Activated T-helper 2 cell treated with anti-CD3 and anti-CD28 coated beads, Interferon-gamma antibody, Interleukin-2, Interleukin-4, amounts not matched to agents 10 μg/mL and 5 μg/mL and 100 μg/mL, durations not matched to agents 14 hours and 24 hours and 36 hours (primary cell): ENCODE measurements at regions not wholly inside any gene's neighbourhood (a gene's known extent, or its start where the extent isn't known, plus 50 kb on each side); places are given as distances from the start of the nearest gene placed in this dataset.
A peak's percentile ranks its signal among the peaks of the same experiment; 100 is the strongest.

Experiments
- DNase-seq: peaks from one replicate; pipeline ENCODE4 v3.0.0; 2021; ENCODE audit warnings: low spot score
- H3K27ac Mint-ChIP-seq: one replicate; pipeline ENCODE4 v1.8.0; 2021; ENCODE audit warnings: mixed read lengths
- H3K27me3 Mint-ChIP-seq: one replicate; pipeline ENCODE4 v1.8.0; 2021; ENCODE audit warnings: low read depth, mixed read lengths
- H3K36me3 Mint-ChIP-seq: one replicate; pipeline ENCODE4 v1.8.0; 2021; ENCODE audit warnings: low read depth, mixed read lengths
- H3K4me1 Mint-ChIP-seq: one replicate; pipeline ENCODE4 v1.8.0; 2021; ENCODE audit warnings: low read depth, mixed read lengths
- H3K4me3 Mint-ChIP-seq: one replicate; pipeline ENCODE4 v1.8.0; 2021; ENCODE audit warnings: low read depth, mild to moderate bottlenecking, moderate library complexity, mixed read lengths
- H3K9me3 Mint-ChIP-seq: one replicate; pipeline ENCODE4 v1.8.0; 2021; ENCODE audit warnings: mixed read lengths
- intact Hi-C: fragments of 100-400 bp; cut with micrococcal nuclease; formaldehyde crosslinking; loops from one replicate; pipeline ENCODE4 v1.15.1; 2023

- peaks cover 55% of the 10 kb centered on the region for H3K27me3 Mint-ChIP-seq
- peaks cover 8% of the 10 kb centered on the region for H3K4me1 Mint-ChIP-seq
- no peaks in the 10 kb centered on the region for H3K36me3 Mint-ChIP-seq
- H3K4me3 Mint-ChIP-seq = no peak overlapping the region
- intact Hi-C loops = no loop called here
- H3K27ac Mint-ChIP-seq = no peak overlapping the region
- no peak for DNase-seq
- no peaks in the 10 kb centered on the region for H3K9me3 Mint-ChIP-seq
These were observed 402.4 kb upstream of the HS6ST1 start for GRCh38 chr2:128721096-128721495.

- no peak overlapping the region for H3K4me3 Mint-ChIP-seq
- H3K27me3 Mint-ChIP-seq = peaks cover 45% of the 10 kb centered on the region
- no peak for DNase-seq
- H3K27ac Mint-ChIP-seq = no peak overlapping the region
- H3K4me1 Mint-ChIP-seq = peaks cover 16% of the 10 kb centered on the region
- intact Hi-C loops = no loop called here
- no peaks in the 10 kb centered on the region for H3K9me3 Mint-ChIP-seq
- H3K36me3 Mint-ChIP-seq = no peaks in the 10 kb centered on the region
These were observed 403.8 kb upstream of the HS6ST1 start for GRCh38 chr2:128722489-128722888.

- H3K36me3 Mint-ChIP-seq = no peaks in the 10 kb centered on the region
- H3K27me3 Mint-ChIP-seq = peaks cover 44% of the 10 kb centered on the region
- intact Hi-C loops = no loop called here
- peaks cover 8% of the 10 kb centered on the region for H3K9me3 Mint-ChIP-seq
- H3K27ac Mint-ChIP-seq = no peak overlapping the region
- no peak for DNase-seq
- H3K4me1 Mint-ChIP-seq = peaks cover 25% of the 10 kb centered on the region
- H3K4me3 Mint-ChIP-seq = no peak overlapping the region
These were observed 405.9 kb upstream of the HS6ST1 start for GRCh38 chr2:128724547-128724946.

GRCh38 chr2:128724972-128725371, 406.3 kb upstream of the HS6ST1 start:
- peaks cover 8% of the 10 kb centered on the region for H3K9me3 Mint-ChIP-seq
- no peak overlapping the region for H3K4me3 Mint-ChIP-seq
- intact Hi-C loops = loop anchor here (5.0 kb wide), 2 partner anchors 103 to 188 kb away; no protein-coding TSS in a partner anchor
- peaks cover 25% of the 10 kb centered on the region for H3K4me1 Mint-ChIP-seq
- peaks cover 45% of the 10 kb centered on the region for H3K27me3 Mint-ChIP-seq
- H3K27ac Mint-ChIP-seq = no peak overlapping the region
- DNase-seq = no peak
- H3K36me3 Mint-ChIP-seq = no peaks in the 10 kb centered on the region

GRCh38 chr2:128726236-128726635, 407.6 kb upstream of the HS6ST1 start:
- DNase-seq = no peak
- H3K27me3 Mint-ChIP-seq = peaks cover 47% of the 10 kb centered on the region
- intact Hi-C loops = loop anchor here (5.0 kb wide), 2 partner anchors 104 to 189 kb away; no protein-coding TSS in a partner anchor
- H3K27ac Mint-ChIP-seq = no peak overlapping the region
- H3K36me3 Mint-ChIP-seq = no peaks in the 10 kb centered on the region
- peaks cover 25% of the 10 kb centered on the region for H3K4me1 Mint-ChIP-seq
- H3K4me3 Mint-ChIP-seq = no peak overlapping the region
- H3K9me3 Mint-ChIP-seq = peaks cover 8% of the 10 kb centered on the region

- Mint-ChIP-seq H3K4me3 (no peak overlapping the region), H3K4me1 (peaks cover 25% of the 10 kb centered on the region), H3K27me3 (peaks cover 45% of the 10 kb centered on the region), H3K36me3 (no peaks in the 10 kb centered on the region), H3K9me3 (peaks cover 8% of the 10 kb centered on the region), H3K27ac (no peak overlapping the region)
- no peak for DNase-seq
- intact Hi-C loops = loop anchor here (1.0 to 5.0 kb wide), 3 partner anchors 105 to 254 kb away; no protein-coding TSS in a partner anchor
These were observed 408.2 kb upstream of the HS6ST1 start for GRCh38 chr2:128726911-128727310.

GRCh38 chr2:128727404-128727803, 408.7 kb upstream of the HS6ST1 start:
- Mint-ChIP-seq H3K4me3 (no peak overlapping the region), H3K27ac (peak overlapping the region; percentile 8)
- no peak for DNase-seq

GRCh38 chr2:128727914-128728313, 409.2 kb upstream of the HS6ST1 start:
- Mint-ChIP-seq H3K27me3 (peaks cover 47% of the 10 kb centered on the region), H3K4me1 (peaks cover 25% of the 10 kb centered on the region), H3K9me3 (peaks cover 8% of the 10 kb centered on the region), H3K4me3 (no peak overlapping the region), H3K27ac (peak overlapping the region; percentile 8), H3K36me3 (no peaks in the 10 kb centered on the region)
- no peak for DNase-seq
- intact Hi-C loops = loop anchor here (1.0 to 5.0 kb wide), 3 partner anchors 106 to 255 kb away; no protein-coding TSS in a partner anchor

More at GRCh38 chr2:128727404-128727803, 408.7 kb upstream of the HS6ST1 start:
- Mint-ChIP-seq H3K9me3 (peaks cover 8% of the 10 kb centered on the region), H3K27me3 (peaks cover 47% of the 10 kb centered on the region), H3K36me3 (no peaks in the 10 kb centered on the region), H3K4me1 (peaks cover 25% of the 10 kb centered on the region)
- intact Hi-C loops = loop anchor here (1.0 to 5.0 kb wide), 3 partner anchors 105 to 254 kb away; no protein-coding TSS in a partner anchor

- intact Hi-C loops = loop anchor here (5.0 kb wide), 2 partner anchors 107 to 192 kb away; no protein-coding TSS in a partner anchor
- Mint-ChIP-seq H3K36me3 (no peaks in the 10 kb centered on the region), H3K27me3 (peaks cover 49% of the 10 kb centered on the region), H3K4me3 (no peak overlapping the region), H3K9me3 (peaks cover 8% of the 10 kb centered on the region), H3K27ac (no peak overlapping the region), H3K4me1 (peaks cover 25% of the 10 kb centered on the region)
- no peak for DNase-seq
These were observed 410.4 kb upstream of the HS6ST1 start for GRCh38 chr2:128729051-128729450.

GRCh38 chr2:128731994-128732650, 413.5 kb upstream of the HS6ST1 start:
- H3K27ac Mint-ChIP-seq = no peak overlapping the region
- H3K9me3 Mint-ChIP-seq = peaks cover 8% of the 10 kb centered on the region
- no peaks in the 10 kb centered on the region for H3K36me3 Mint-ChIP-seq
- H3K4me1 Mint-ChIP-seq = peaks cover 28% of the 10 kb centered on the region
- H3K4me3 Mint-ChIP-seq = no peak overlapping the region
- H3K27me3 Mint-ChIP-seq = peaks cover 53% of the 10 kb centered on the region
- intact Hi-C loops = loop anchor here (5.0 to 10.0 kb wide), 2 partner anchors 410 to 1113 kb away; no protein-coding TSS in a partner anchor
- DNase-seq = no peak

GRCh38 chr2:128732976-128733431, 414.3 kb upstream of the HS6ST1 start:
- peaks cover 19% of the 10 kb centered on the region for H3K4me1 Mint-ChIP-seq
- intact Hi-C loops = loop anchor here (5.0 to 10.0 kb wide), 2 partner anchors 411 to 1112 kb away; no protein-coding TSS in a partner anchor
- no peak overlapping the region for H3K4me3 Mint-ChIP-seq
- H3K36me3 Mint-ChIP-seq = no peaks in the 10 kb centered on the region
- H3K9me3 Mint-ChIP-seq = peaks cover 8% of the 10 kb centered on the region
- H3K27me3 Mint-ChIP-seq = peaks cover 53% of the 10 kb centered on the region
- DNase-seq = no peak
- H3K27ac Mint-ChIP-seq = no peak overlapping the region

- Mint-ChIP-seq H3K27ac (no peak overlapping the region), H3K9me3 (peaks cover 4% of the 10 kb centered on the region), H3K36me3 (no peaks in the 10 kb centered on the region), H3K4me3 (no peak overlapping the region), H3K27me3 (peaks cover 51% of the 10 kb centered on the region), H3K4me1 (peaks cover 16% of the 10 kb centered on the region)
- intact Hi-C loops = loop anchor here (5.0 to 10.0 kb wide), 2 partner anchors 411 to 1111 kb away; no protein-coding TSS in a partner anchor
- no peak for DNase-seq
These were observed 414.8 kb upstream of the HS6ST1 start for GRCh38 chr2:128733450-128733849.
